ENCODE measurements at regions not wholly inside any gene's neighbourhood (a gene's known extent, or its start where the extent isn't known, plus 50 kb on each side); places are given as distances from the start of the nearest gene placed in this dataset.

DNA sequence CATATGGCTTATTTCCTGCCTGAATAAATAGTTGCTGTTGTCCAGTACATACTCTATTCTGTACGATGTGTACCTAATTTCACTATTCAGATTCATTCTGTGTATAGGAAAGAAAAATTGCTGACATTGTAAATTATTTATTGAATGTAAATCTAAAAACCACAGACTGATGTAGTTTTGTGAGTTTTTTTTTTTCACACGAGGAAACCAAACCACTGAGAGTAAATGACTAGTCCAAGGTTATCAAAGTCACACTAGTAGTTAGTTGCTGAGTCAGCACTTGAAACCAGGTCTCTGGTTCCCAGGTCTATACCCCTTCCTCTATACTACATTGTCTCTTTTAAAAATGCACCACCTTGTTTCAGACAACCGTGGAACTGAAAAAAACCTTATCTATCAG, 298.3 kb upstream of the DIAPH2 start:
- Histone ChIP-seq H3K9ac (ENCODE audit: low read length) (no peak overlapping the region), H3K4me1 (ENCODE audit: insufficient read depth, low read length) (no peaks in the 10 kb centered on the region), H3K9me3 (ENCODE audit: low read length) (no peaks in the 10 kb centered on the region), H3K4me2 (ENCODE audit: low read length) (no peak overlapping the region), H3K36me3 (ENCODE audit: low read depth, low read length) (no peaks in the 10 kb centered on the region), H3F3A (ENCODE audit: low read length, unreplicated experiment) (no peaks in the 10 kb centered on the region), H3K4me3 (ENCODE audit: low read length) (no peak overlapping the region), H3K9me2 (replicated peaks; ENCODE audit: low read length) (no peaks in the 10 kb centered on the region), H2AFZ (ENCODE audit: low read length) (no peak overlapping the region), H3K79me2 (ENCODE audit: low read length) (no peaks in the 10 kb centered on the region), H3K27ac (ENCODE audit: low read length) (no peak overlapping the region), H4K20me1 (ENCODE audit: low read length) (no peaks in the 10 kb centered on the region), H3K27me3 (ENCODE audit: low read length) (no peaks in the 10 kb centered on the region)
- ATAC-seq (no peak), DNase-seq (no peak)
- no TSS peak for BruUV-seq (replicated peaks)
- intact Hi-C loops (cut with micrococcal nuclease): no loop called here
- TF ChIP-seq EZH2 (IDR thresholded peaks at IDR 0.05; ENCODE audit: low read length, unreplicated experiment): no peak
- TF ChIP-seq CTCF (conservative IDR thresholded peaks at IDR 0.05; ENCODE audit: low read depth, low read length): no peak
- no peak for TF ChIP-seq EZH2phosphoT487 (IDR thresholded peaks at IDR 0.05; ENCODE audit: borderline replicate concordance, low read length)
- POLR2A ChIA-PET (ENCODE audit: unreplicated experiment): no interaction called here
- CTCF ChIA-PET: no interaction called here

- no TSS peak for BruUV-seq (replicated peaks)
- intact Hi-C loops (cut with micrococcal nuclease): no loop called here
- no peaks in the 10 kb centered on the region for H4K20me1 ChIP-seq (ENCODE audit: low read length)
- no peaks in the 10 kb centered on the region for H3K36me3 ChIP-seq (ENCODE audit: low read depth, low read length)
- no peak overlapping the region for H3K4me2 ChIP-seq (ENCODE audit: low read length)
- no peak overlapping the region for H3K27ac ChIP-seq (ENCODE audit: low read length)
- no peak overlapping the region for H3K9ac ChIP-seq (ENCODE audit: low read length)
- H3K9me3 ChIP-seq (ENCODE audit: low read length): no peaks in the 10 kb centered on the region
- no peak for DNase-seq
- no peak overlapping the region for H3K4me3 ChIP-seq (ENCODE audit: low read length)
- TF ChIP-seq EZH2phosphoT487 (IDR thresholded peaks at IDR 0.05; ENCODE audit: borderline replicate concordance, low read length) (no peak), EZH2 (IDR thresholded peaks at IDR 0.05; ENCODE audit: low read length, unreplicated experiment) (no peak), CTCF (conservative IDR thresholded peaks at IDR 0.05; ENCODE audit: low read depth, low read length) (no peak)
- no peaks in the 10 kb centered on the region for H3K79me2 ChIP-seq (ENCODE audit: low read length)
- no peaks in the 10 kb centered on the region for H3K9me2 ChIP-seq (replicated peaks; ENCODE audit: low read length)
- ATAC-seq: no peak
- no peaks in the 10 kb centered on the region for H3K27me3 ChIP-seq (ENCODE audit: low read length)
- no peak overlapping the region for H2AFZ ChIP-seq (ENCODE audit: low read length)
- ChIA-PET POLR2A (ENCODE audit: unreplicated experiment) (no interaction called here), CTCF (no interaction called here)
- H3K4me1 ChIP-seq (ENCODE audit: insufficient read depth, low read length): no peaks in the 10 kb centered on the region
- H3F3A ChIP-seq (ENCODE audit: low read length, unreplicated experiment): no peaks in the 10 kb centered on the region
Measured at GRCh38 chrX:96386981-96387380, 297.7 kb upstream of the DIAPH2 start.

GRCh38 chrX:96387801-96388200, 296.8 kb upstream of the DIAPH2 start:
- BruUV-seq (replicated peaks): no TSS peak
- no peaks in the 10 kb centered on the region for H3K9me3 ChIP-seq (ENCODE audit: low read length)
- no peaks in the 10 kb centered on the region for H3K79me2 ChIP-seq (ENCODE audit: low read length)
- no peak for DNase-seq
- H3K9me2 ChIP-seq (replicated peaks; ENCODE audit: low read length): no peaks in the 10 kb centered on the region
- no peaks in the 10 kb centered on the region for H3F3A ChIP-seq (ENCODE audit: low read length, unreplicated experiment)
- H3K36me3 ChIP-seq (ENCODE audit: low read depth, low read length): no peaks in the 10 kb centered on the region
- H3K4me2 ChIP-seq (ENCODE audit: low read length): no peak overlapping the region
- ChIA-PET CTCF (no interaction called here), POLR2A (ENCODE audit: unreplicated experiment) (no interaction called here)
- H3K4me1 ChIP-seq (ENCODE audit: insufficient read depth, low read length): no peaks in the 10 kb centered on the region
- intact Hi-C loops (cut with micrococcal nuclease): no loop called here
- ATAC-seq: no peak
- no peak overlapping the region for H3K9ac ChIP-seq (ENCODE audit: low read length)
- H2AFZ ChIP-seq (ENCODE audit: low read length): no peak overlapping the region
- H4K20me1 ChIP-seq (ENCODE audit: low read length): no peaks in the 10 kb centered on the region
- no peak overlapping the region for H3K4me3 ChIP-seq (ENCODE audit: low read length)
- no peaks in the 10 kb centered on the region for H3K27me3 ChIP-seq (ENCODE audit: low read length)
- TF ChIP-seq EZH2 (IDR thresholded peaks at IDR 0.05; ENCODE audit: low read length, unreplicated experiment) (no peak), EZH2phosphoT487 (IDR thresholded peaks at IDR 0.05; ENCODE audit: borderline replicate concordance, low read length) (no peak), CTCF (conservative IDR thresholded peaks at IDR 0.05; ENCODE audit: low read depth, low read length) (no peak)
- H3K27ac ChIP-seq (ENCODE audit: low read length): no peak overlapping the region
